ENCODE measurements at regions not wholly inside any gene's neighbourhood (a gene's known extent, or its start where the extent isn't known, plus 50 kb on each side); places are given as distances from the start of the nearest gene placed in this dataset.

DNA sequence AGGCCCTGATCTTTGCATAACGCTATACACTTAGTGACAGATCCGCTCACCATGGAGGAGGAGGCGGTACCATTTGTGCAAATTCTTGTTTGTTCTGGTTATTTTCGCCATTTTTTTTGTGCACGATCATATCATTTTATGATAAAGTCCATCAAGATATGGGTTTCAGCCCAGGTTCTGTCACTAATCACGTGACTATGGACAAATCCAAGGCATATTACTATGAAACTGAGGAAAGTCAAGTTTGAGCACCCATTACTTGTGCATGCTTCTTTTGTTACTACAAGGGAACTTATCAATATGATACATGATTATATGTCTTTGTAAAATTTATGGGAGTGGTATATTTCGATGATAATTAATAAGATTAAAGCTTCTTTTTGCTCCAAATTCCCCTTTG lies 829.5 kb downstream of the ROBO2 start:
- TF ChIP-seq, protein P1, sequence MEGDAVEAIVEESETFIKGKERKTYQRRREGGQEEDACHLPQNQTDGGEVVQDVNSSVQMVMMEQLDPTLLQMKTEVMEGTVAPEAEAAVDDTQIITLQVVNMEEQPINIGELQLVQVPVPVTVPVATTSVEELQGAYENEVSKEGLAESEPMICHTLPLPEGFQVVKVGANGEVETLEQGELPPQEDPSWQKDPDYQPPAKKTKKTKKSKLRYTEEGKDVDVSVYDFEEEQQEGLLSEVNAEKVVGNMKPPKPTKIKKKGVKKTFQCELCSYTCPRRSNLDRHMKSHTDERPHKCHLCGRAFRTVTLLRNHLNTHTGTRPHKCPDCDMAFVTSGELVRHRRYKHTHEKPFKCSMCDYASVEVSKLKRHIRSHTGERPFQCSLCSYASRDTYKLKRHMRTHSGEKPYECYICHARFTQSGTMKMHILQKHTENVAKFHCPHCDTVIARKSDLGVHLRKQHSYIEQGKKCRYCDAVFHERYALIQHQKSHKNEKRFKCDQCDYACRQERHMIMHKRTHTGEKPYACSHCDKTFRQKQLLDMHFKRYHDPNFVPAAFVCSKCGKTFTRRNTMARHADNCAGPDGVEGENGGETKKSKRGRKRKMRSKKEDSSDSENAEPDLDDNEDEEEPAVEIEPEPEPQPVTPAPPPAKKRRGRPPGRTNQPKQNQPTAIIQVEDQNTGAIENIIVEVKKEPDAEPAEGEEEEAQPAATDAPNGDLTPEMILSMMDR (IDR thresholded peaks at IDR 0.05; ENCODE audit: extremely low read depth, low read depth, low read length), result no peak
- no peaks in the 10 kb centered on the region for H4K20me1 ChIP-seq (ENCODE audit: insufficient read depth, low read length)
- no peaks in the 10 kb centered on the region for H3K36me3 ChIP-seq (ENCODE audit: insufficient read depth, low read length)
- no peaks in the 10 kb centered on the region for H3K9me3 ChIP-seq (ENCODE audit: low read depth, low read length)
- no peak overlapping the region for H3K27ac ChIP-seq (ENCODE audit: low read depth, low read length)
- DNase-seq (ENCODE audit: insufficient read length, low spot score, missing footprints), result no peak
- no peaks in the 10 kb centered on the region for H3K79me2 ChIP-seq (ENCODE audit: insufficient read depth, low read length)
- H3K27me3 ChIP-seq (ENCODE audit: insufficient read depth, low read length), result no peaks in the 10 kb centered on the region
- no peak overlapping the region for H2AFZ ChIP-seq (ENCODE audit: low read length)
- H3K4me3 ChIP-seq (ENCODE audit: insufficient read depth, low read length), result no peak overlapping the region
- H3K4me2 ChIP-seq (ENCODE audit: insufficient read depth, low read length), result no peak overlapping the region
- no peaks in the 10 kb centered on the region for H3K4me1 ChIP-seq (ENCODE audit: insufficient read depth, low read length)

DNA sequence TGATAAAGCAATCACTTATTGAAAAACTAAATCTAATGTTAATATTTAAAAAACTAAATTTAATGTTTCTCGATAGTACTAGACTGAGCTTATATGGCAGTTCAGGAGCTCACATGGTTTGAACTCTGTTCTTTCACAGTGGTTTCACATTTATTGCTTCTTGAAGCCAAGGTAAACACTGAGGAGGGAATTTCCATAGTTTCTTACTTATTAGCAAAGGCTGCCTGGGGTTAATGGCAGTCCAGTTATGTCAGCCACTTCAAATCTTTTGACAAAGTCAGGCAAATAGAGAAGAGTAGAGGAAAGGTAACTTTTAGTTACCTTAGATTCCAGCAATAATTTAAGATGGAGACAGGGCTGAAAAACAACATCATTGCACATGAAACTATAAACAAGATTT lies 831.5 kb downstream of the ROBO2 start:
- no peaks in the 10 kb centered on the region for H3K79me2 ChIP-seq (ENCODE audit: insufficient read depth, low read length)
- no peaks in the 10 kb centered on the region for H3K4me1 ChIP-seq (ENCODE audit: insufficient read depth, low read length)
- no peak overlapping the region for H3K4me2 ChIP-seq (ENCODE audit: insufficient read depth, low read length)
- H3K4me3 ChIP-seq (ENCODE audit: insufficient read depth, low read length), result no peak overlapping the region
- no peak overlapping the region for H3K27ac ChIP-seq (ENCODE audit: low read depth, low read length)
- H3K27me3 ChIP-seq (ENCODE audit: insufficient read depth, low read length), result no peaks in the 10 kb centered on the region
- no peaks in the 10 kb centered on the region for H3K9me3 ChIP-seq (ENCODE audit: low read depth, low read length)
- no peak for DNase-seq (ENCODE audit: insufficient read length, low spot score, missing footprints)
- H3K36me3 ChIP-seq (ENCODE audit: insufficient read depth, low read length), result no peaks in the 10 kb centered on the region
- no peaks in the 10 kb centered on the region for H4K20me1 ChIP-seq (ENCODE audit: insufficient read depth, low read length)
- H2AFZ ChIP-seq (ENCODE audit: low read length), result no peak overlapping the region
- TF ChIP-seq, protein P1 (IDR thresholded peaks at IDR 0.05; ENCODE audit: extremely low read depth, low read depth, low read length), result no peak

DNA sequence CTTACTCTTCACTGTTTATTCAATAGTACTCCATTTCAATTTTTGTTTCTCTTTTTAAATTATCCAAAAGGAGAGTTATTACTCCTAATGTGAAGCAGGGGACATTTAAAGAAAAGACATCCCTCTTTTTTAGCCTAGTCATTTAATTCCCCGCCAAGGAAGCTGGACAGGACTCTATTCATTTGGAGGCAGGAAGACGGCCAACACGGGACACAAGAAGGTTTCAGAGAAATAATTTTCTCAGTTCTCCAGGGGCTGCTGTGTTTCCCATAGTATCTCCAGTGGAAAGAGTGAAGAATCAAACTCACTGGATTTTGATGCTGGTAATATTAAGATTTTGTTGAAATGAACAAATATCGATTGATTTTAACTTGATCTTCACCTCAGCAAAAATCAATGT lies 833.7 kb downstream of the ROBO2 start:
- H4K20me1 ChIP-seq (ENCODE audit: insufficient read depth, low read length), result no peaks in the 10 kb centered on the region
- H3K27me3 ChIP-seq (ENCODE audit: insufficient read depth, low read length), result no peaks in the 10 kb centered on the region
- no peak for DNase-seq (ENCODE audit: insufficient read length, low spot score, missing footprints)
- no peaks in the 10 kb centered on the region for H3K79me2 ChIP-seq (ENCODE audit: insufficient read depth, low read length)
- H3K36me3 ChIP-seq (ENCODE audit: insufficient read depth, low read length), result no peaks in the 10 kb centered on the region
- no peak overlapping the region for H3K27ac ChIP-seq (ENCODE audit: low read depth, low read length)
- TF ChIP-seq, protein P1 (IDR thresholded peaks at IDR 0.05; ENCODE audit: extremely low read depth, low read depth, low read length), result no peak
- no peak overlapping the region for H2AFZ ChIP-seq (ENCODE audit: low read length)
- H3K4me2 ChIP-seq (ENCODE audit: insufficient read depth, low read length), result no peak overlapping the region
- no peaks in the 10 kb centered on the region for H3K4me1 ChIP-seq (ENCODE audit: insufficient read depth, low read length)
- no peaks in the 10 kb centered on the region for H3K9me3 ChIP-seq (ENCODE audit: low read depth, low read length)
- no peak overlapping the region for H3K4me3 ChIP-seq (ENCODE audit: insufficient read depth, low read length)

GRCh38 chr3:77885381-77885780 lies 845.5 kb downstream of the ROBO2 start:
- H4K20me1 ChIP-seq (ENCODE audit: insufficient read depth, low read length), result no peaks in the 10 kb centered on the region
- H3K4me3 ChIP-seq (ENCODE audit: insufficient read depth, low read length), result no peak overlapping the region
- DNase-seq (ENCODE audit: insufficient read length, low spot score, missing footprints), result no peak
- no peaks in the 10 kb centered on the region for H3K4me1 ChIP-seq (ENCODE audit: insufficient read depth, low read length)
- H3K4me2 ChIP-seq (ENCODE audit: insufficient read depth, low read length), result no peak overlapping the region
- H3K79me2 ChIP-seq (ENCODE audit: insufficient read depth, low read length), result no peaks in the 10 kb centered on the region
- no peaks in the 10 kb centered on the region for H3K9me3 ChIP-seq (ENCODE audit: low read depth, low read length)
- no peaks in the 10 kb centered on the region for H3K27me3 ChIP-seq (ENCODE audit: insufficient read depth, low read length)
- TF ChIP-seq, protein P1 (IDR thresholded peaks at IDR 0.05; ENCODE audit: extremely low read depth, low read depth, low read length), result no peak
- no peaks in the 10 kb centered on the region for H3K36me3 ChIP-seq (ENCODE audit: insufficient read depth, low read length)
- no peak overlapping the region for H3K27ac ChIP-seq (ENCODE audit: low read depth, low read length)
- H2AFZ ChIP-seq (ENCODE audit: low read length), result no peak overlapping the region

All from osteoblast (primary cell).